ENCODE measurements at regions not wholly inside any gene's neighbourhood (a gene's known extent, or its start where the extent isn't known, plus 50 kb on each side); places are given as distances from the start of the nearest gene placed in this dataset.
A peak's percentile ranks its signal among the peaks of the same experiment; 100 is the strongest.
"Not testable (repeated sequence)": the region's sequence is repeated elsewhere in the genome, so short reads cannot be mapped to it uniquely, and the experiment has no call there.

- DNase-seq: peak; percentile 33
Observed at GRCh38 chr5:77867194-77867691, 91.1 kb upstream of the TBCA start.

- no peak for DNase-seq
Observed at GRCh38 chr5:77866198-77866597, 90.1 kb upstream of the TBCA start.

GRCh38 chr5:77864997-77865396 lies 88.9 kb upstream of the TBCA start:
- DNase-seq: peak; percentile 75

- no peak for DNase-seq
Observed at GRCh38 chr5:77863181-77863580, 87.0 kb upstream of the TBCA start.

GRCh38 chr5:77861576-77861975 lies 85.4 kb upstream of the TBCA start:
- DNase-seq: no peak

- no peak for DNase-seq
Observed at GRCh38 chr5:77859306-77859705, 83.2 kb upstream of the TBCA start.

- not testable (repeated sequence) for DNase-seq
Observed at GRCh38 chr5:77858678-77859077, 82.5 kb upstream of the TBCA start.

GRCh38 chr5:77855369-77855768 lies 79.2 kb upstream of the TBCA start:
- DNase-seq: no peak

GRCh38 chr5:77853353-77853907 lies 77.3 kb upstream of the TBCA start:
- peak; percentile 11 for DNase-seq

- DNase-seq: peak; percentile 86
Observed at GRCh38 chr5:77852514-77853352, 76.6 kb upstream of the TBCA start.

GRCh38 chr5:77852068-77852513 lies 76.0 kb upstream of the TBCA start:
- no peak for DNase-seq

GRCh38 chr5:77851176-77852067 lies 75.3 kb upstream of the TBCA start:
- peak; percentile 81 for DNase-seq

- DNase-seq: peak; percentile 29
Observed at GRCh38 chr5:77850536-77851175, 74.5 kb upstream of the TBCA start.

- DNase-seq: no peak
Observed at GRCh38 chr5:77849308-77849900, 73.3 kb upstream of the TBCA start.

- DNase-seq: no peak
Observed at GRCh38 chr5:77847814-77848290, 71.7 kb upstream of the TBCA start.

- DNase-seq: no peak
Observed at GRCh38 chr5:77847129-77847460, 71.0 kb upstream of the TBCA start.

- no peak for DNase-seq
Observed at GRCh38 chr5:77846422-77847128, 70.4 kb upstream of the TBCA start.

- DNase-seq: no peak
Observed at GRCh38 chr5:77845324-77845646, 69.1 kb upstream of the TBCA start.

- DNase-seq: peak; percentile 14
Observed at GRCh38 chr5:77844623-77845323, 68.6 kb upstream of the TBCA start.

- no peak for DNase-seq
Observed at GRCh38 chr5:77844373-77844622, 68.2 kb upstream of the TBCA start.

GRCh38 chr5:77843570-77844372 lies 67.6 kb upstream of the TBCA start:
- no peak for DNase-seq

All from DMS53 (cell line).